ENCODE measurements at regions not wholly inside any gene's neighbourhood (a gene's known extent, or its start where the extent isn't known, plus 50 kb on each side); places are given as distances from the start of the nearest gene placed in this dataset.

DNA sequence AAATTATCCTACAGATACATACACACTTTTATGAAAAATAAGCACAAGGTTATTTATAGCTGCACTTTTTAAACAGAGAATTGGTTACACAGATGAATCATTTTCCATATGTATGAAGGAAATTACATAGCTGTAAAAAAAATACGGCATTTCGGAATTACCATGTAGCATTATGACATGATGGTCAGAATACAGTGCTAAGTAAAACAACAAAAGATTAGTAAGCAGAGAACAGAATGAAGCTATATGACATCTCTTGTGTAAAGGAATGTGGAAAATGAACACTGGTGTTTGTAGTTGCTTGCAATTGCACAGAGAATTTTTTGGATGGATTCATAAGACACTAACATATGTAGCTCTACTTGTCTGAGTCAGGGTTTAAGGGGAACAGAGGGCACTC, 1222.0 kb upstream of the PRKX start:
- Histone ChIP-seq H3K4me3 (replicated peaks; ENCODE audit: low read depth, low read length) (no peak overlapping the region), H3K27me3 (replicated peaks; ENCODE audit: control insufficient read depth, insufficient read depth, low read length) (no peaks in the 10 kb centered on the region), H3K36me3 (ENCODE audit: control insufficient read depth, insufficient read depth, low read length) (no peaks in the 10 kb centered on the region)
- TF ChIP-seq, protein P1, sequence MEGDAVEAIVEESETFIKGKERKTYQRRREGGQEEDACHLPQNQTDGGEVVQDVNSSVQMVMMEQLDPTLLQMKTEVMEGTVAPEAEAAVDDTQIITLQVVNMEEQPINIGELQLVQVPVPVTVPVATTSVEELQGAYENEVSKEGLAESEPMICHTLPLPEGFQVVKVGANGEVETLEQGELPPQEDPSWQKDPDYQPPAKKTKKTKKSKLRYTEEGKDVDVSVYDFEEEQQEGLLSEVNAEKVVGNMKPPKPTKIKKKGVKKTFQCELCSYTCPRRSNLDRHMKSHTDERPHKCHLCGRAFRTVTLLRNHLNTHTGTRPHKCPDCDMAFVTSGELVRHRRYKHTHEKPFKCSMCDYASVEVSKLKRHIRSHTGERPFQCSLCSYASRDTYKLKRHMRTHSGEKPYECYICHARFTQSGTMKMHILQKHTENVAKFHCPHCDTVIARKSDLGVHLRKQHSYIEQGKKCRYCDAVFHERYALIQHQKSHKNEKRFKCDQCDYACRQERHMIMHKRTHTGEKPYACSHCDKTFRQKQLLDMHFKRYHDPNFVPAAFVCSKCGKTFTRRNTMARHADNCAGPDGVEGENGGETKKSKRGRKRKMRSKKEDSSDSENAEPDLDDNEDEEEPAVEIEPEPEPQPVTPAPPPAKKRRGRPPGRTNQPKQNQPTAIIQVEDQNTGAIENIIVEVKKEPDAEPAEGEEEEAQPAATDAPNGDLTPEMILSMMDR (IDR thresholded peaks at IDR 0.05; ENCODE audit: insufficient read depth, low read length, poor library complexity, severe bottlenecking): no peak
- no peak for DNase-seq (ENCODE audit: extremely low read depth, insufficient read length)

GRCh38 chrX:4932790-4933189, 1219.3 kb upstream of the PRKX start:
- no peak for DNase-seq (ENCODE audit: extremely low read depth, insufficient read length)
- TF ChIP-seq, protein P1 (IDR thresholded peaks at IDR 0.05; ENCODE audit: insufficient read depth, low read length, poor library complexity, severe bottlenecking): no peak
- Histone ChIP-seq H3K4me3 (replicated peaks; ENCODE audit: low read depth, low read length) (no peak overlapping the region), H3K36me3 (ENCODE audit: control insufficient read depth, insufficient read depth, low read length) (no peaks in the 10 kb centered on the region), H3K27me3 (replicated peaks; ENCODE audit: control insufficient read depth, insufficient read depth, low read length) (no peaks in the 10 kb centered on the region)

DNA sequence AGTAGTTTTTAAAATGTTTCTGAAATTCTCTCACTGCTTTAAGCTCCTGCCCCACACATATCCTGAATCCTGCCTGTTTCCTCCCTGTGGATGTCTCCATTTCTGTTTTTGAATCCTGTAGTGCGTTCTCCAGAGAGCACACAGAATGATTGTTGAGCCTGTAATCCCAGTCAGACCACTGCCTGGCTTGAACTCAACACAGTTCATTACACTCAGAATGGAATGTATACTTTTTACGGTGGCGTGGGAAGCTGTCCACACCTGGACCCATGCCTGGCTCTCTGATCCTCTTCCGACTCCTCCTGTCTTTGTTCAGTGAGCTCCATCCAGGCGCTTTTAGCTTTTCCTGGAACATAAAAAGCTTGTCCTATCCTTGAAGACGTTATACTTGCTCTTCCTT, 1217.0 kb upstream of the PRKX start:
- no peak for DNase-seq (ENCODE audit: extremely low read depth, insufficient read length)
- H3K4me3 ChIP-seq (replicated peaks; ENCODE audit: low read depth, low read length): no peak overlapping the region
- H3K36me3 ChIP-seq (ENCODE audit: control insufficient read depth, insufficient read depth, low read length): no peaks in the 10 kb centered on the region
- no peaks in the 10 kb centered on the region for H3K27me3 ChIP-seq (replicated peaks; ENCODE audit: control insufficient read depth, insufficient read depth, low read length)
- TF ChIP-seq, protein P1 (IDR thresholded peaks at IDR 0.05; ENCODE audit: insufficient read depth, low read length, poor library complexity, severe bottlenecking): no peak

DNA sequence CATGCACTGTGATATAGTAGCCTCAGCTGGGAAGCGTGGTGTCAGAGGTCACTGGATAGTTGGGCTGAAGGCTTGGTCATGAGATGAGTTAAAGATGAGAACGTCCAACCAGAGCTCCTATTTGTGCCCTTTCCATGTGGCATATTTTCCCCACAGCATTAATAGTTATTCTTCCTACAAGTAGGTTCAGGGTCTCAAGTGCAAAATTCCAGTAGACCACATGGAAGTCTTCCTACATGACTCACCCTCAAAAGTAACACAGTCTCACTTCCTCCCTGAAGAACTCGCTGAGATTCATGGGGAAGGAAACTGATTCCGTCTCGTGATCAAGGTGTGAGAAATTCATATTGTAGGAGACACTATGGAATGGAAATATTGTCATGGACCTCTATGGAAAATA, 1212.5 kb upstream of the PRKX start:
- DNase-seq (ENCODE audit: extremely low read depth, insufficient read length): no peak
- TF ChIP-seq, protein P1 (IDR thresholded peaks at IDR 0.05; ENCODE audit: insufficient read depth, low read length, poor library complexity, severe bottlenecking): no peak
- no peaks in the 10 kb centered on the region for H3K27me3 ChIP-seq (replicated peaks; ENCODE audit: control insufficient read depth, insufficient read depth, low read length)
- no peak overlapping the region for H3K4me3 ChIP-seq (replicated peaks; ENCODE audit: low read depth, low read length)
- H3K36me3 ChIP-seq (ENCODE audit: control insufficient read depth, insufficient read depth, low read length): no peaks in the 10 kb centered on the region

GRCh38 chrX:4909348-4909747, 1195.9 kb upstream of the PRKX start:
- Histone ChIP-seq H3K4me3 (replicated peaks; ENCODE audit: low read depth, low read length) (no peak overlapping the region), H3K27me3 (replicated peaks; ENCODE audit: control insufficient read depth, insufficient read depth, low read length) (no peaks in the 10 kb centered on the region), H3K36me3 (ENCODE audit: control insufficient read depth, insufficient read depth, low read length) (no peaks in the 10 kb centered on the region)
- TF ChIP-seq, protein P1 (IDR thresholded peaks at IDR 0.05; ENCODE audit: insufficient read depth, low read length, poor library complexity, severe bottlenecking): no peak
- no peak for DNase-seq (ENCODE audit: extremely low read depth, insufficient read length)

DNA sequence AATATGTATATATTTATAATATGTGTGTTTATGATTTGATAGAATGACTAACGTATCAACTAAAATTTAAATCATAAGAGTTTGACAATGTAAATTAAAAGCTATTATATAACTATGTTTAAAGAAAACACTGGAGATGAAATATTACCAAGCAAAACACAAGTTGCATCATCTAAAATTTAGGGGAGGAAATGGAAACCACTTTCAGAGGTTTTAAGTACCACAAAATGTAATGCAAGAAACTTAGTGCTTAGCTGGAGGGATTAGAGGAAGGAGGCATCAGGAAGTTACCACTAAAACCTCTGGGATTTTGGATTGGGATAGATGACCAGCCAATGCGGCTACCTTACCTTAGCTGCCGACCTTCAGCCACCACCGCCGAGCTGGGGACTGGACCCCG, 1192.1 kb upstream of the PRKX start:
- Histone ChIP-seq H3K36me3 (ENCODE audit: control insufficient read depth, insufficient read depth, low read length) (no peaks in the 10 kb centered on the region), H3K27me3 (replicated peaks; ENCODE audit: control insufficient read depth, insufficient read depth, low read length) (no peaks in the 10 kb centered on the region), H3K4me3 (replicated peaks; ENCODE audit: low read depth, low read length) (no peak overlapping the region)
- DNase-seq (ENCODE audit: extremely low read depth, insufficient read length): no peak
- TF ChIP-seq, protein P1 (IDR thresholded peaks at IDR 0.05; ENCODE audit: insufficient read depth, low read length, poor library complexity, severe bottlenecking): no peak

Measured in GM06990 (cell line).